T-helper 17 cell (primary cell): ENCODE measurements at regions not wholly inside any gene's neighbourhood (a gene's known extent, or its start where the extent isn't known, plus 50 kb on each side); places are given as distances from the start of the nearest gene placed in this dataset.
"Not testable (repeated sequence)": the region's sequence is repeated elsewhere in the genome, so short reads cannot be mapped to it uniquely, and the experiment has no call there.

Experiments
- ATAC-seq: fragments of 150-1000 bp; cut with Tn5 transposase; 2 replicates; pipeline ENCODE4 v1.10.0; 2021; ENCODE audit warnings: mild to moderate bottlenecking, moderate library complexity
- DNase-seq, 3 donors: peaks; one replicate each; pipeline versions ENCODE4 v3.0.0 to v3.0.0-alpha.2; 2020 to 2021
- H3K9me3 ChIP-seq: one replicate; pipeline ENCODE4 v1.7.0; 2013; ENCODE audit warnings: low read length, mild to moderate bottlenecking; ENCODE audit not compliant: control insufficient read depth, poor library complexity, severe bottlenecking
- H3K27ac Mint-ChIP-seq: one replicate; pipeline ENCODE4 v1.8.0; 2022; ENCODE audit warnings: mild to moderate bottlenecking, moderate library complexity, mixed read lengths
- H3K27me3 Mint-ChIP-seq: one replicate; pipeline ENCODE4 v1.8.0; 2022; ENCODE audit warnings: mixed read lengths
- H3K36me3 Mint-ChIP-seq: one replicate; pipeline ENCODE4 v1.8.0; 2022; ENCODE audit warnings: low read depth, mixed read lengths
- H3K4me1 Mint-ChIP-seq: one replicate; pipeline ENCODE4 v1.8.0; 2022; ENCODE audit warnings: mild to moderate bottlenecking, mixed read lengths
- H3K4me3 Mint-ChIP-seq: one replicate; pipeline ENCODE4 v1.8.0; 2022; ENCODE audit warnings: mild to moderate bottlenecking, moderate library complexity, mixed read lengths

- Mint-ChIP-seq H3K27ac (no peak overlapping the region), H3K4me1 (no peaks in the 10 kb centered on the region), H3K36me3 (no peaks in the 10 kb centered on the region), H3K4me3 (no peak overlapping the region), H3K27me3 (peaks cover 29% of the 10 kb centered on the region)
- no peak for ATAC-seq
- no peaks in the 10 kb centered on the region for H3K9me3 ChIP-seq
- no peak for DNase-seq
Measured at GRCh38 chr10:2885288-2886278, 181.8 kb upstream of the PFKP start.

DNA sequence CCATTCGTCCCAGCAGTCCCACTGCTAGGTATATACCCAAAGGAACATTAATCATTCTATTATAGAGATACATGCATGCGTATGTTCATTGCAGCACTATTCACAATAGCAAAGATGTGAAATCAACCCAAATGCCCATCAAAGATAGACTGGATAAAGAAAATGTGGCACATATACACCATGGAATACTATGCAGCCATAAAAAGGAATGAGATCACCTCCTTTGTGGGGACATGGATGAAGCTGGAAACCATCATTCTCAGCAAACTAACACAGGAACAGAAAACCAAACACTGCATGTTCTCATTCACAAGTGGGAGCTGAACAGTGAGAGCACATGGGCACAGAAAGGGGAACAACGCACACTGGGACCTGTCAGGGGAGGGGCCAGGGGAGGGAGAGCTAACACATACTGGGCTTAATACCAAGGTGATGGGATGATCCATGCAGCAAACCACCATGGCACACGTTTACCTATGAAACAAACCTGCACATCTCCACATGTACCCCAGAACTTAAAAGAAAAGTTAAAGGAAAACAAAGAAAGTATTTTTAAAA, 183.3 kb upstream of the PFKP start:
- not testable (repeated sequence) for DNase-seq, H3K27ac Mint-ChIP-seq, H3K9me3 ChIP-seq, H3K36me3 Mint-ChIP-seq, H3K4me1 Mint-ChIP-seq, H3K4me3 Mint-ChIP-seq, ATAC-seq
- peaks cover 30% of the 10 kb centered on the region for H3K27me3 Mint-ChIP-seq

DNA sequence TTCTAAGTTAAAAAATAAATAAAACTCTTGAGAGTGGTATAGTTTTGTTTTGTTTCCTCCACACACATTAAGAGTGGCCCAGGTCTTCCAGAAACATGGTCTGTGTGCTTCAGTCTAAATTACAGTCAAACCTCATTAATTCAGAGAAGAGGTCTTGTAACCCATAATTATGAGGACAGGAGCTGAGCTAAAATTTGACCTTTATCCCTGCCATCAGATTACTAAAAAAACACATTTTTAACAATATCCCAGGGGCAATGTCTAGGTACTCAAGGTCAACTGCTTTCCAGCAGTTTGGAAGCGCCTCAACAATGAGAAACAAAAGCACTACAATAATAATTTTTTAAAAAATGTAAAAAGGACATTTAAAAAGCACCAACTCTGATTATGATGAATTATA, 184.1 kb upstream of the PFKP start:
- ATAC-seq (no peak), DNase-seq (no peak)
- Mint-ChIP-seq H3K4me3 (no peak overlapping the region), H3K27me3 (peaks cover 36% of the 10 kb centered on the region), H3K27ac (no peak overlapping the region), H3K4me1 (no peaks in the 10 kb centered on the region), H3K36me3 (no peaks in the 10 kb centered on the region)
- H3K9me3 ChIP-seq: no peaks in the 10 kb centered on the region

DNA sequence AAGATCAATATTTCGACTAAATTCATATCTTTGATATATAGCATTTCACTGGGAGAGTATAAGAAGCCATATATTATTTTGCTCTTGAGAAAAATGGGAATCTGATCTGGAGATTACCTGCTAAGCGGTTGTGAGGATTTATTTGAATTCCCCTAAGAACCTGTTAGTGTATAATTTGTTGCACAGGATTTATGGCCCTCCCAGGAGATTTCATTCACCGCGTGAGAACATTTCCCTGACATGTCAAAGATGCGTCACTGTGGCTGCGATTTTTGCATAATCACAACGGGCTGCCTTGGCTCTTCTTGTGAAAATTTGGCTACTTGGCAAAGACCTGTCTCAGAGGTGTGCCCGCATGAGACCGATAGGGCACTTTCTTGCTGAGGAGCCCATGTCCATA, 184.7 kb upstream of the PFKP start:
- no peak for DNase-seq
- Mint-ChIP-seq H3K4me1 (no peaks in the 10 kb centered on the region), H3K36me3 (no peaks in the 10 kb centered on the region), H3K27me3 (peaks cover 36% of the 10 kb centered on the region), H3K4me3 (no peak overlapping the region), H3K27ac (no peak overlapping the region)
- H3K9me3 ChIP-seq: no peaks in the 10 kb centered on the region
- no peak for ATAC-seq

DNA sequence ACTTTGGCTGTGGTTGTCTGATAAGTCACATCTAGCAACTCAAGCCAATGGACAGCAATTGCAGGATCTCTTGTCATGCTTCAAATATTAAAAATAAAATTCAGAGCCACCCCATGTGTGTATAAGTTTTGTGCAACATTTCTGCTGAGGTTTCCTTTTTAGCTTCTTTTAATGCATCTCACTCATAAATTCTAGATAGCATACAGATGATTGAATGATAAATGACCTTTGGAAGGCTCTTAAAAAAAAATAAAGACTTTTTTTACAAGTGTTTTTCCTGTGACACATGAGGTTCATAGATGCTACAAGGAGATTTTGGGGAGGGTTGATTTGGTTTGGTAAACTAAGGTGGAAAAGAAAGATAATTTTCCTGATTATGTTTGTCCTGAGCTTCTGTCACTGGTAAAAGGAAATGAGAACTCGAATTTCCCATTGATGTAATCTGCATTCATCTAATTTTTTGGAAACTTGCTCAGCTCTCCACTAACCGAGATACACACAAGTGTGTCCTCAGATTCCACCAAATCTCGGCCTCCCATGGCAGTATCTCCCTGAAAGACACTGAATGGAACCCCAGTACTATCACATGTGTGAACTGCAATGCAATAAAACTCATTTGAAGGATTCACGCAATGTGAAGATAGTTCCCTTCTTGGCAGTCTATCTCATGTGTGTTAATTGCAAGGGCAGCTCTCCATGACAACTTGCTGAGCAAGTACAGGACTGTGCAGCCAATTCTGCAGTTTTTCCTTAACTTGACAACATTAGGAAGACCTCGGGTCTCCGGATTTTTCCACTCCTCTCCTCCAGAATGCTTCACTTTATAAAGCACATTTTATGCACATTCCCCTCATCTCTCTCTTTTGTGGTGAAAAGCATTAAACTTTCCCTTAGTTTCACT, 185.4 kb upstream of the PFKP start:
- no peak for ATAC-seq
- no peak overlapping the region for H3K27ac Mint-ChIP-seq
- DNase-seq: no peak
- H3K4me3 Mint-ChIP-seq: no peak overlapping the region
- no peaks in the 10 kb centered on the region for H3K9me3 ChIP-seq
- H3K4me1 Mint-ChIP-seq: no peaks in the 10 kb centered on the region
- H3K36me3 Mint-ChIP-seq: no peaks in the 10 kb centered on the region
- peaks cover 36% of the 10 kb centered on the region for H3K27me3 Mint-ChIP-seq

GRCh38 chr10:2880050-2880449, 187.3 kb upstream of the PFKP start:
- H3K4me1 Mint-ChIP-seq, ATAC-seq: not testable (repeated sequence)

GRCh38 chr10:2878818-2879217, 188.5 kb upstream of the PFKP start:
- H3K27me3 Mint-ChIP-seq: peaks cover 31% of the 10 kb centered on the region

More at GRCh38 chr10:2880050-2880449, 187.3 kb upstream of the PFKP start:
- not testable (repeated sequence) for H3K4me3 Mint-ChIP-seq, DNase-seq, H3K9me3 ChIP-seq, H3K36me3 Mint-ChIP-seq, H3K27ac Mint-ChIP-seq
- peaks cover 36% of the 10 kb centered on the region for H3K27me3 Mint-ChIP-seq

GRCh38 chr10:2876032-2876431, 191.3 kb upstream of the PFKP start:
- no peaks in the 10 kb centered on the region for H3K4me1 Mint-ChIP-seq

More at GRCh38 chr10:2878818-2879217, 188.5 kb upstream of the PFKP start:
- ATAC-seq (no peak), DNase-seq (no peak)
- Mint-ChIP-seq H3K4me3 (no peak overlapping the region), H3K36me3 (no peaks in the 10 kb centered on the region), H3K4me1 (no peaks in the 10 kb centered on the region), H3K27ac (no peak overlapping the region)
- no peaks in the 10 kb centered on the region for H3K9me3 ChIP-seq

GRCh38 chr10:2874963-2875362, 192.4 kb upstream of the PFKP start:
- Mint-ChIP-seq H3K4me1 (no peaks in the 10 kb centered on the region), H3K27ac (no peak overlapping the region)

More at GRCh38 chr10:2876032-2876431, 191.3 kb upstream of the PFKP start:
- no peaks in the 10 kb centered on the region for H3K9me3 ChIP-seq
- no peaks in the 10 kb centered on the region for H3K36me3 Mint-ChIP-seq
- H3K4me3 Mint-ChIP-seq: no peak overlapping the region
- DNase-seq (no peak), ATAC-seq (no peak)
- peaks cover 26% of the 10 kb centered on the region for H3K27me3 Mint-ChIP-seq
- H3K27ac Mint-ChIP-seq: no peak overlapping the region

DNA sequence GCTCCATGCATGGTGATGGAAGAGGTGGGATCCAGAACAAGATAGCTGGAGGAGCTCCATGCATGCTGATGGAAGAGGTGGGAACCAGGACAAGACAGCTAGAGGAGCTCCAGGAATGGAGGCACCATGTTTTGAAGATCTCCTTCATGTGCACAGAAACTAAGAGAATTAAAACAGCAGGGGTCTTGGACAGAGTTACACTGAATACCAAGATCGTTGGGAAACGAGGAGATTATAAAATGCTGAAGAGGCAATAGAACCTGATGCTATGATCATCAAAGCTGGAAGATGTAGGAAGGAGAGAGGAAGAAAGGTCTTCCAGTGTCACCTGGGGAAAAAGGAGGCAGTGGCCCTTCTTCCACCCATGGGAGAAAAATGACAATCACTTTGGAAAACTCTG, 193.6 kb upstream of the PFKP start:
- DNase-seq (no peak), ATAC-seq (no peak)
- Mint-ChIP-seq H3K4me1 (no peaks in the 10 kb centered on the region), H3K4me3 (no peak overlapping the region), H3K27me3 (peaks cover 29% of the 10 kb centered on the region), H3K27ac (no peak overlapping the region), H3K36me3 (no peaks in the 10 kb centered on the region)
- H3K9me3 ChIP-seq: no peaks in the 10 kb centered on the region

More at GRCh38 chr10:2874963-2875362, 192.4 kb upstream of the PFKP start:
- DNase-seq: no peak
- no peak overlapping the region for H3K4me3 Mint-ChIP-seq
- no peaks in the 10 kb centered on the region for H3K36me3 Mint-ChIP-seq
- H3K27me3 Mint-ChIP-seq: peaks cover 28% of the 10 kb centered on the region
- no peaks in the 10 kb centered on the region for H3K9me3 ChIP-seq
- ATAC-seq: no peak

GRCh38 chr10:2871673-2872219, 195.6 kb upstream of the PFKP start:
- no peak for DNase-seq
- H3K4me1 Mint-ChIP-seq: no peaks in the 10 kb centered on the region

GRCh38 chr10:2870654-2871053, 196.7 kb upstream of the PFKP start:
- H3K36me3 Mint-ChIP-seq: no peaks in the 10 kb centered on the region
- no peak for ATAC-seq
- no peak overlapping the region for H3K27ac Mint-ChIP-seq
- H3K9me3 ChIP-seq: no peaks in the 10 kb centered on the region
- H3K4me3 Mint-ChIP-seq: no peak overlapping the region
- no peaks in the 10 kb centered on the region for H3K4me1 Mint-ChIP-seq
- H3K27me3 Mint-ChIP-seq: peaks cover 45% of the 10 kb centered on the region
- no peak for DNase-seq

More at GRCh38 chr10:2871673-2872219, 195.6 kb upstream of the PFKP start:
- peaks cover 45% of the 10 kb centered on the region for H3K27me3 Mint-ChIP-seq
- H3K36me3 Mint-ChIP-seq: no peaks in the 10 kb centered on the region
- H3K27ac Mint-ChIP-seq: no peak overlapping the region
- no peaks in the 10 kb centered on the region for H3K9me3 ChIP-seq
- no peak overlapping the region for H3K4me3 Mint-ChIP-seq
- ATAC-seq: no peak
